Vagina (tissue), 2 donors: ENCODE measurements at regions not wholly inside any gene's neighbourhood (a gene's known extent, or its start where the extent isn't known, plus 50 kb on each side); places are given as distances from the start of the nearest gene placed in this dataset.

Experiments
- DNase-seq, 2 donors: peaks; one replicate each; pipeline ENCODE4 v3.0.0-alpha.2; 2017; ENCODE audit errors: extremely low spot score in 2 of 2
- H3K27ac ChIP-seq: fragments of 200-600 bp; sonication (generic); one replicate; pipeline ENCODE4 v1.5.1; 2019
- H3K27me3 ChIP-seq: fragments of 200-600 bp; sonication (generic); one replicate; pipeline ENCODE4 v1.5.1; 2019
- H3K36me3 ChIP-seq, 2 donors: fragments of 200-600 bp; sonication (generic); one replicate each; pipeline ENCODE4 v1.5.1; 2017 to 2019
- H3K4me1 ChIP-seq: fragments of 200-600 bp; sonication (generic); one replicate; pipeline ENCODE4 v1.5.1; 2019
- H3K4me3 ChIP-seq, 2 donors: fragments of 200-600 bp; sonication (generic); 1 replicate in 1 of 2; 2 replicates in 1 of 2; pipeline ENCODE4 v1.5.1; 2016 to 2019
- H3K9me3 ChIP-seq: fragments of 200-600 bp; sonication (generic); one replicate; pipeline ENCODE4 v1.5.1; 2019
- CTCF ChIP-seq, 3 experiments: fragments of 450-650 bp in 2 of 3; fragments of 200-600 bp in 1 of 3; sonication (generic) in 1 of 3; IDR thresholded peaks; one replicate each; pipeline ENCODE4 v1.5.1; 2017 to 2019; ENCODE audit warnings: antibody characterized with exemption in 3 of 3, mild to moderate bottlenecking in 2 of 3, moderate library complexity in 2 of 3
- POLR2A ChIP-seq, 2 donors: fragments of 450-650 bp; IDR thresholded peaks; one replicate each; pipeline ENCODE4 v1.6.1; 2017; ENCODE audit warnings: antibody characterized with exemption in 2 of 2, mild to moderate bottlenecking in 2 of 2, moderate library complexity in 2 of 2
- POLR2AphosphoS5 ChIP-seq, 2 donors: sonication (generic); formaldehyde crosslinking; IDR thresholded peaks; one replicate each; pipeline ENCODE4 v1.9.0; 2017; ENCODE audit warnings: antibody characterized with exemption in 2 of 2, mild to moderate bottlenecking in 2 of 2, low read depth in 1 of 2; ENCODE audit not compliant: insufficient read depth in 1 of 2
- intact Hi-C: fragments of 100-400 bp; cut with DNase I; formaldehyde crosslinking; loops from one replicate; pipeline ENCODE4 v1.15.1; 2023

DNA sequence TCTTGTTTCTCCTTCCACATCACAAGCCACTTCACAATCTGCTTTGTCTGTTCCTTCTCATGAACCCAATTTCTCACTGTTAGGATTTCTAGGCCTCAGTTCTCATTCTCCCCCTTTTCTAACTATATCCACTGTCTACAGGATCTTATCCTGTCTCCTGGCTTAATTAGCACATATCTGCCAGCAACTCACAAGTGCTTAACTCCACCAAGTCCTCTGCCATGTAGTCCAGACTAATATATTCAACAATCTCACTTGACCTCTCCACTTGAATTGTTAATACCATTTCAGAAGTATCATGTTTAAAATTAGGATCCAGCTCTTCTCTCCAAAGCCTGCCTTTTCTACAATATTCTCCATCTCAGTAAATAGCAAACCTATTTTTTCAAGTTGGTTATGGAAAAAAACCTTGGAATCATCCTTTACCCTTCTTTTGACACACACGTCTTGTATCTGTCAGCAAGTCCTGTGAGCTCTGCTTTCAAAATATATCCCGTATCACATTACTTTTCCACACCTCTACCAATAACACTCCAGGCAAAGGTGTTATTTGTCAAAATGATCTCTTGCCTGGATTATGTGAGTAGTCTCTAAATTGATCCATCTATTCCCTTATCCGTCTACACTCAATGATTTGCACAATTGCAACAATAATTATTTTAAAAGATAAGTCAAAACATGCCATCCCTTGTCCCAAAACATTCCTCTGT, 127.2 kb upstream of the SLIT2 start:
- Histone ChIP-seq H3K27ac (no peak overlapping the region), H3K4me1 (no peaks in the 10 kb centered on the region), H3K27me3 (no peaks in the 10 kb centered on the region), H3K4me3 (no peak overlapping the region), H3K36me3 (no peaks in the 10 kb centered on the region), H3K9me3 (no peaks in the 10 kb centered on the region)
- intact Hi-C loops = no loop called here
- TF ChIP-seq POLR2AphosphoS5 (IDR thresholded peaks at IDR 0.05; ENCODE audit: insufficient read depth in 1 of 2, low read depth in 1 of 2) (no peak), POLR2A (IDR thresholded peaks at IDR 0.05) (no peak), CTCF (IDR thresholded peaks at IDR 0.05) (no peak)
- DNase-seq = no peak

GRCh38 chr4:20122198-20122988, 129.3 kb upstream of the SLIT2 start:
- no peaks in the 10 kb centered on the region for H3K4me1 ChIP-seq
- H3K36me3 ChIP-seq = no peaks in the 10 kb centered on the region
- DNase-seq = no peak
- no peaks in the 10 kb centered on the region for H3K9me3 ChIP-seq
- no peaks in the 10 kb centered on the region for H3K27me3 ChIP-seq
- intact Hi-C loops = no loop called here
- H3K4me3 ChIP-seq = no peak overlapping the region
- TF ChIP-seq POLR2AphosphoS5 (IDR thresholded peaks at IDR 0.05; ENCODE audit: insufficient read depth in 1 of 2, low read depth in 1 of 2) (no peak), POLR2A (IDR thresholded peaks at IDR 0.05) (no peak), CTCF (IDR thresholded peaks at IDR 0.05) (no peak)
- H3K27ac ChIP-seq = no peak overlapping the region

DNA sequence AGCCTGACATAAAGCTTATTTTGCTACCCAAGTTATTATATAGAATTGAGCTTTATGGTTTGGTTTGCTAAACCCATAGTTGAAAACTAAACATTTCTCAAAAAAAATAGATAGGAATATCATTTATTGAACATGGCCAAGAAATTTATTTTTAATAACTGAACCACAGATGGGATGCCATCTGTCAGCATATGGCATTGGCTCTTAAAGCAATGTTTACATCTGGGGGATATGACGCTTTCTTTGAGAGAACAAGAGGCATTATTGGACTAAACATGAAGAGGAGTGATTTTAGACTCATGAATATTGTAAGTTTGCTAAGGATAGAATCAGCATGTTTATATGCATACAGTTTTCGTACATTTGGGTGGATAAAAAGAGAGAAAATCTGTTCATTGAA, 132.6 kb upstream of the SLIT2 start:
- H3K27me3 ChIP-seq = no peaks in the 10 kb centered on the region
- intact Hi-C loops = no loop called here
- H3K36me3 ChIP-seq = no peaks in the 10 kb centered on the region
- H3K4me1 ChIP-seq = no peaks in the 10 kb centered on the region
- no peak overlapping the region for H3K27ac ChIP-seq
- DNase-seq = no peak
- H3K4me3 ChIP-seq = no peak overlapping the region
- TF ChIP-seq CTCF (IDR thresholded peaks at IDR 0.05) (no peak), POLR2A (IDR thresholded peaks at IDR 0.05) (no peak), POLR2AphosphoS5 (IDR thresholded peaks at IDR 0.05; ENCODE audit: insufficient read depth in 1 of 2, low read depth in 1 of 2) (no peak)
- H3K9me3 ChIP-seq = no peaks in the 10 kb centered on the region

- Histone ChIP-seq H3K9me3 (no peaks in the 10 kb centered on the region), H3K27ac (no peak overlapping the region), H3K36me3 (no peaks in the 10 kb centered on the region), H3K4me3 (no peak overlapping the region), H3K4me1 (no peaks in the 10 kb centered on the region), H3K27me3 (no peaks in the 10 kb centered on the region)
- intact Hi-C loops = no loop called here
- TF ChIP-seq POLR2A (IDR thresholded peaks at IDR 0.05) (no peak), CTCF (IDR thresholded peaks at IDR 0.05) (no peak), POLR2AphosphoS5 (IDR thresholded peaks at IDR 0.05; ENCODE audit: insufficient read depth in 1 of 2, low read depth in 1 of 2) (no peak)
- no peak for DNase-seq
Observed at GRCh38 chr4:20109391-20109790, 142.3 kb upstream of the SLIT2 start.

GRCh38 chr4:20106921-20107320, 144.8 kb upstream of the SLIT2 start:
- H3K4me1 ChIP-seq = no peaks in the 10 kb centered on the region
- H3K27me3 ChIP-seq = no peaks in the 10 kb centered on the region
- H3K4me3 ChIP-seq = no peak overlapping the region
- H3K9me3 ChIP-seq = no peaks in the 10 kb centered on the region
- no peak for DNase-seq
- intact Hi-C loops = no loop called here
- no peaks in the 10 kb centered on the region for H3K36me3 ChIP-seq
- no peak for TF ChIP-seq POLR2A (IDR thresholded peaks at IDR 0.05)
- TF ChIP-seq CTCF (IDR thresholded peaks at IDR 0.05) = no peak
- TF ChIP-seq POLR2AphosphoS5 (IDR thresholded peaks at IDR 0.05; ENCODE audit: insufficient read depth in 1 of 2, low read depth in 1 of 2) = no peak
- H3K27ac ChIP-seq = no peak overlapping the region
